MM.1S (cell line): ENCODE measurements at regions not wholly inside any gene's neighbourhood (a gene's known extent, or its start where the extent isn't known, plus 50 kb on each side); places are given as distances from the start of the nearest gene placed in this dataset.
A peak's percentile ranks its signal among the peaks of the same experiment; 100 is the strongest.

Experiments
- DNase-seq: peaks from one replicate; pipeline ENCODE4 v3.0.0-alpha.2; 2015
- H2AFZ ChIP-seq: fragments of 300-600 bp; sonication (generic); 2 replicates; pipeline ENCODE4 v1.6.0; 2016; ENCODE audit warnings: antibody characterized with exemption, low read length
- H3F3A ChIP-seq: fragments of 300-600 bp; sonication (generic); 2 replicates; pipeline ENCODE4 v1.6.1; 2016; ENCODE audit warnings: mild to moderate bottlenecking, antibody characterized with exemption, low read length, moderate library complexity, mixed read lengths; ENCODE audit not compliant: insufficient read depth
- H3K27ac ChIP-seq: fragments of 300-600 bp; sonication (generic); 2 replicates; pipeline ENCODE4 v1.5.1; 2016; ENCODE audit warnings: mild to moderate bottlenecking, low read length
- H3K27me3 ChIP-seq: fragments of 300-600 bp; sonication (generic); replicated peaks from 2 replicates; pipeline ENCODE4 v1.6.0; 2016; ENCODE audit warnings: low read length; ENCODE audit not compliant: insufficient read depth
- H3K36me3 ChIP-seq: fragments of 300-600 bp; sonication (generic); replicated peaks from 2 replicates; pipeline ENCODE4 v1.6.1; 2016; ENCODE audit warnings: mild to moderate bottlenecking, low read length, mixed read lengths; ENCODE audit not compliant: insufficient read depth
- H3K4me1 ChIP-seq: fragments of 300-600 bp; sonication (generic); 2 replicates; pipeline ENCODE4 v1.6.1; 2016; ENCODE audit warnings: low read length, mixed read lengths
- H3K4me2 ChIP-seq: fragments of 300-600 bp; sonication (generic); 2 replicates; pipeline ENCODE4 v1.6.0; 2016; ENCODE audit warnings: low read depth, low read length
- H3K4me3 ChIP-seq: fragments of 300-600 bp; sonication (generic); 2 replicates; pipeline ENCODE4 v1.5.1; 2016; ENCODE audit warnings: low read length, mixed read lengths
- H3K79me2 ChIP-seq: fragments of 300-600 bp; sonication (generic); 2 replicates; pipeline ENCODE4 v1.6.1; 2016; ENCODE audit warnings: mixed run types, low read length, mixed read lengths
- H3K9ac ChIP-seq: fragments of 300-600 bp; sonication (generic); 2 replicates; pipeline ENCODE4 v1.6.1; 2016; ENCODE audit warnings: low read length, mixed read lengths
- H3K9me2 ChIP-seq: fragments of 300-600 bp; sonication (generic); replicated peaks from 2 replicates; pipeline ENCODE4 v1.6.1; 2016; ENCODE audit warnings: mild to moderate bottlenecking, low read length, mixed read lengths; ENCODE audit not compliant: insufficient read depth
- H3K9me3 ChIP-seq: fragments of 300-600 bp; sonication (generic); replicated peaks from 2 replicates; pipeline ENCODE4 v1.6.1; 2016; ENCODE audit warnings: mild to moderate bottlenecking, low read length, mixed read lengths; ENCODE audit not compliant: insufficient read depth
- H4K20me1 ChIP-seq: fragments of 300-600 bp; sonication (generic); 2 replicates; pipeline ENCODE4 v1.6.1; 2016; ENCODE audit warnings: mild to moderate bottlenecking, low read length, moderate library complexity, mixed read lengths; ENCODE audit not compliant: insufficient read depth
- EZH2 ChIP-seq: fragments of 300-600 bp; sonication (generic); optimal IDR thresholded peaks from 2 replicates; pipeline ENCODE3; 2017; ENCODE audit warnings: low read depth, mild to moderate bottlenecking, antibody characterized with exemption, low read length, mixed read lengths
- EZH2phosphoT487 ChIP-seq: fragments of 300-600 bp; sonication (generic); IDR thresholded peaks from 2 replicates; pipeline ENCODE4 v1.6.1; 2018; ENCODE audit warnings: antibody characterized with exemption, low read length
- TF ChIP-seq, protein P1 (sequence below): fragments of 300-600 bp; sonication (generic); IDR thresholded peaks from 2 replicates; pipeline ENCODE4 v1.5.1; 2016; ENCODE audit warnings: antibody characterized with exemption, low read length, mixed read lengths

DNA sequence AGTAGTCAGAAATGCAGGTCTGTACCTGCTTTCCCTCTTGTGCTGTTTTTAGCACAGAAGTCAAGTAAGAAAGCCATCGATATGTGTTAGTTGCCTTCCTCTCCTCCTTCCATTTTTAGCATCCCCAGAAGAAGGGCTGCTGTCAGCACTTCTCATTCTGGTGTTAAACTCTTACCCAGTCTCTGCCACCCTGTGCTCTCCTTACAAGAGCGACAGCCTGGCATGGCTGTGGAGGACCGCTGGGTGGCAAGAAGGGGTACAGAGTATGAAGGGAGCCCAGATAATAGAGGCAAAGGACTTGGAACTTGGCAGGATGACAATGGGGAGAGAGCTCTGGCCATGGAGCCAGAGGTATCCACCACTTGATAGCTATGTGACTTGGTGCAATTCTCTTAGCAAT lies 103.5 kb downstream of the RPS24 start:
- Histone ChIP-seq H3F3A (0 out of 2 replicates have a peak, but pooled peaks cover 5% of the 10 kb centered on the region), H3K9ac (no peak overlapping the region), H3K9me3 (no peaks in the 10 kb centered on the region), H3K27me3 (no peaks in the 10 kb centered on the region), H3K27ac (peak overlapping the region; percentile 32; the same call in 1 of the 2 replicates), H4K20me1 (no peaks in the 10 kb centered on the region), H3K36me3 (no peaks in the 10 kb centered on the region), H3K4me2 (peak overlapping the region; percentile 47), H2AFZ (peak overlapping the region; percentile 30), H3K9me2 (no peaks in the 10 kb centered on the region), H3K4me3 (no peak overlapping the region), H3K79me2 (no peaks in the 10 kb centered on the region), H3K4me1 (peaks cover 28% of the 10 kb centered on the region)
- peak; percentile 46 for DNase-seq
- TF ChIP-seq EZH2phosphoT487: no peak
- TF ChIP-seq, protein P1, sequence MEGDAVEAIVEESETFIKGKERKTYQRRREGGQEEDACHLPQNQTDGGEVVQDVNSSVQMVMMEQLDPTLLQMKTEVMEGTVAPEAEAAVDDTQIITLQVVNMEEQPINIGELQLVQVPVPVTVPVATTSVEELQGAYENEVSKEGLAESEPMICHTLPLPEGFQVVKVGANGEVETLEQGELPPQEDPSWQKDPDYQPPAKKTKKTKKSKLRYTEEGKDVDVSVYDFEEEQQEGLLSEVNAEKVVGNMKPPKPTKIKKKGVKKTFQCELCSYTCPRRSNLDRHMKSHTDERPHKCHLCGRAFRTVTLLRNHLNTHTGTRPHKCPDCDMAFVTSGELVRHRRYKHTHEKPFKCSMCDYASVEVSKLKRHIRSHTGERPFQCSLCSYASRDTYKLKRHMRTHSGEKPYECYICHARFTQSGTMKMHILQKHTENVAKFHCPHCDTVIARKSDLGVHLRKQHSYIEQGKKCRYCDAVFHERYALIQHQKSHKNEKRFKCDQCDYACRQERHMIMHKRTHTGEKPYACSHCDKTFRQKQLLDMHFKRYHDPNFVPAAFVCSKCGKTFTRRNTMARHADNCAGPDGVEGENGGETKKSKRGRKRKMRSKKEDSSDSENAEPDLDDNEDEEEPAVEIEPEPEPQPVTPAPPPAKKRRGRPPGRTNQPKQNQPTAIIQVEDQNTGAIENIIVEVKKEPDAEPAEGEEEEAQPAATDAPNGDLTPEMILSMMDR: no peak
- TF ChIP-seq EZH2: no peak

DNA sequence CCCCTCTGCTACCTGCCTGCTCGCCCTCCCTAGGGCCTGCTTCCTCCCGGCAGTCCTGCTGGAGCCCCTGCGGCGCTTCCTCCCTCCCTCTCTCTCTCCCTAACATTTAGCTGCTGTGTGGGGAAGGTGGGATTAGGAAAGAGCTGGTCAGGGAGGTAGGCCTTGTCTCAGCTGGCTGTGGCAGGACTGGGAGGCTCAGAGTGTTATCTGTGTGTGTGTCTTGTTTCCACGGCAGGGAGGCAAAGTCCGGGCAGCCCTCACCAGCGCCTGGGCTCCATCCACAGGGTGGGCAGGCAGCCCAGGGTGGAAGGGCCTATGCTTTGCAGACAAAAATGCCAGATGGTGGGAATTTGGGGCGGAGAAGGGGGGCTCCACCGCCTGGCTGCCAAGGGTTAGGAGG lies 105.7 kb downstream of the RPS24 start:
- H3K79me2 ChIP-seq: no peaks in the 10 kb centered on the region
- H3K27me3 ChIP-seq: no peaks in the 10 kb centered on the region
- H3K27ac ChIP-seq: no peak overlapping the region
- H3K36me3 ChIP-seq: no peaks in the 10 kb centered on the region
- H3K9me2 ChIP-seq: no peaks in the 10 kb centered on the region
- no peak for DNase-seq
- H3K9ac ChIP-seq: no peak overlapping the region
- no peak overlapping the region for H3K4me3 ChIP-seq
- TF ChIP-seq, protein P1: no peak
- TF ChIP-seq EZH2: no peak
- no peak for TF ChIP-seq EZH2phosphoT487
- peaks cover 28% of the 10 kb centered on the region for H3K4me1 ChIP-seq
- H3F3A ChIP-seq: 0 out of 2 replicates have a peak, but pooled peaks cover 5% of the 10 kb centered on the region
- H3K9me3 ChIP-seq: no peaks in the 10 kb centered on the region
- H3K4me2 ChIP-seq: no peak overlapping the region
- no peaks in the 10 kb centered on the region for H4K20me1 ChIP-seq
- no peak overlapping the region for H2AFZ ChIP-seq

DNA sequence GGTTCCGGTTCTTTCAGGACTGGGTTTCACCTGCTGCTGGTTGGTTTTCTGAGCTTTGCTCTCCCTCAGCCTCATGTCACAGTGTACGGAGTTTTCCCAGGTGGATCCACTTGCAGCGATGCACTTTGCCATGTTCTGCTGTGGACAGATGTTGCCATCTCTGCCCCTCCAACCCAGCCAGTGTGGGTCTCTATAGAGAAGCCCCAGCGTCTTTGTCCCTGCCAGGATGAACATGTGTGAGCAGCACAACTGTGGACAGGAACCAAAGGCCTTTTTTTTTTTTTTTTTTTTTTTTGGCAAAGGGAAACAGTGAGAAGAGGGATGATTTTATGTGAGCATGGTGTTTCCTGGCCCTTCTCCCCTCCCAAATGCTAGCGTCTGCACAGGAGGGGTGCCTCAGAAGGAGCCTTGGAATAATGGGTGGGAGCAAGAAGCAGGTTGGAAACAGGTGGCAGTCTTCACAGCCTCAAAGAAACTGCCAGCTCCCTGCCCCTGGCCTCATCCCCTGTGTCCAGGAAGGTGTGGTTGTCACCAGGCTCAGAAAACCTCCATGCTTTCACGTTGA lies 106.5 kb downstream of the RPS24 start:
- Histone ChIP-seq H2AFZ (no peak overlapping the region), H3K9me3 (no peaks in the 10 kb centered on the region), H3K79me2 (no peaks in the 10 kb centered on the region), H3K4me2 (no peak overlapping the region), H3K9me2 (no peaks in the 10 kb centered on the region), H3K27ac (no peak overlapping the region), H3K4me1 (peaks cover 23% of the 10 kb centered on the region), H3K4me3 (no peak overlapping the region), H3F3A (0 out of 2 replicates have a peak, but pooled peaks cover 5% of the 10 kb centered on the region), H4K20me1 (no peaks in the 10 kb centered on the region), H3K9ac (no peak overlapping the region), H3K36me3 (no peaks in the 10 kb centered on the region), H3K27me3 (no peaks in the 10 kb centered on the region)
- TF ChIP-seq, protein P1: no peak
- TF ChIP-seq EZH2 (no peak), EZH2phosphoT487 (no peak)
- no peak for DNase-seq
